H1 (cell line): ENCODE measurements at regions not wholly inside any gene's neighbourhood (a gene's known extent, or its start where the extent isn't known, plus 50 kb on each side); places are given as distances from the start of the nearest gene placed in this dataset.

Source experiments
- ASH2L ChIP-seq: fragments of 200-600, 300-600 bp; sonication (generic); IDR thresholded peaks from one replicate; pipeline ENCODE4 v1.7.1; 2017; ENCODE audit warnings: low read length
- YY1 ChIP-seq: IDR thresholded peaks from 2 replicates; pipeline ENCODE4 v1.6.1; 2011; ENCODE audit warnings: low read depth, mild to moderate bottlenecking, low read length
- TF ChIP-seq, protein P1 (sequence below): IDR thresholded peaks from 2 replicates; pipeline ENCODE4 v1.6.1; 2012; ENCODE audit warnings: inconsistent platforms

- TF ChIP-seq YY1 (no peak), ASH2L (no peak)
- TF ChIP-seq, protein P1, sequence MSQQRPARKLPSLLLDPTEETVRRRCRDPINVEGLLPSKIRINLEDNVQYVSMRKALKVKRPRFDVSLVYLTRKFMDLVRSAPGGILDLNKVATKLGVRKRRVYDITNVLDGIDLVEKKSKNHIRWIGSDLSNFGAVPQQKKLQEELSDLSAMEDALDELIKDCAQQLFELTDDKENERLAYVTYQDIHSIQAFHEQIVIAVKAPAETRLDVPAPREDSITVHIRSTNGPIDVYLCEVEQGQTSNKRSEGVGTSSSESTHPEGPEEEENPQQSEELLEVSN, result no peak
- TF ChIP-seq, all 59 proteins: peak for 0
Observed at GRCh38 chr10:28778524-28778923, 101.2 kb downstream of the BAMBI start (continued).
